Activated CD8-positive, alpha-beta memory T cell treated with anti-CD3 and anti-CD28 coated beads for 36 hours (primary cell): ENCODE measurements at regions not wholly inside any gene's neighbourhood (a gene's known extent, or its start where the extent isn't known, plus 50 kb on each side); places are given as distances from the start of the nearest gene placed in this dataset.

ENCODE experiments used
- CTCF ChIA-PET: fragments of 350-600 bp; sonication (Branson Sonifier 250); formaldehyde crosslinking; loops from one replicate; lab custom pipeline; 2021; ENCODE audit warnings: antibody characterized with exemption; lab: Charles Lee
- POLR2A ChIA-PET: fragments of 350-600 bp; sonication (Branson Sonifier 250); formaldehyde crosslinking; loops from one replicate; lab custom pipeline; 2021; ENCODE audit warnings: antibody characterized with exemption; lab: Charles Lee

DNA sequence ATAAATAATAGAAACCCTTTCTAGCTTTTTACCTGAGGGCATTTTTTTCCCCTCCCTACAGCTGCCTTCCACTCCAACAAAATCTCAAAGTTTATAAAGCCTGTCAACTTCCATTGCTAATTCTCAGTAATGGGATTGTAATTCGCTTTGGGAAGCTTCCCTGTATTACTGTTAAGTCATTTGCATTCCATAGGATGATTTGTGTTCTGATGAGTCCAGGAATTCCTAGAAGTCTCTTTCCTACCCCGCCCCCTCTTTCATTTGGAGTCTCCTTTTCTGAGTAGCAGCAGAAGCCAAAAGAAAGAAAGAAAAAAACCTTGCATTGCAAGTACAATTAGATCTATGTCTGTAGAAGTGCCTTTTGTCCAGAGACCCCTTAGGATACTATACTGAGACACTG is 1033.3 kb downstream of the IGSF11 start:
- ChIA-PET CTCF (no interaction called here), POLR2A (no interaction called here)

- POLR2A ChIA-PET = no interaction called here
- CTCF ChIA-PET = no interaction called here
Measured at GRCh38 chr3:118011910-118012309, 1022.7 kb downstream of the IGSF11 start.

GRCh38 chr3:118029049-118029448 is 1005.6 kb downstream of the IGSF11 start:
- CTCF ChIA-PET = no interaction called here
- POLR2A ChIA-PET = no interaction called here

- CTCF ChIA-PET = no interaction called here
- POLR2A ChIA-PET = no interaction called here
Measured at GRCh38 chr3:118036215-118036614, 998.4 kb downstream of the IGSF11 start.

DNA sequence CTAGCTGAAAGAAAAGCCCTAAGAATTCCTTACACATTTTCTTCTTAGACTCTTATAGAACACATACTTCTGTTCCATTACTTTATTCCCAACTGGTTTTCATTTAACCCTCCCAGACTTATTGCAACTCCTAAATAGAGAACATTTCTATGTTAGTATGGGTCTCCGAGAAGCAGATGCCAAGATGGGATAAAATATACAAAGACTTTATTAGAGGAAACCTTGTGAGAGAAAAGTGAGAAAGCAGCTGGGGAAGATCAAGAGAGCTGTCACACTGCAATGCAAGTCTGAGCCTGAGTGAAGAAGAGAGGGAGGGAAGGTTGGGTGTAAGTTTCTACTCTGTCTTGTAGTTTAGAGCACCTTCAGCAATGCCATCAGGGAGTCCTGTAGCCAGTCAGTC is 979.3 kb downstream of the IGSF11 start:
- ChIA-PET POLR2A (no interaction called here), CTCF (no interaction called here)

DNA sequence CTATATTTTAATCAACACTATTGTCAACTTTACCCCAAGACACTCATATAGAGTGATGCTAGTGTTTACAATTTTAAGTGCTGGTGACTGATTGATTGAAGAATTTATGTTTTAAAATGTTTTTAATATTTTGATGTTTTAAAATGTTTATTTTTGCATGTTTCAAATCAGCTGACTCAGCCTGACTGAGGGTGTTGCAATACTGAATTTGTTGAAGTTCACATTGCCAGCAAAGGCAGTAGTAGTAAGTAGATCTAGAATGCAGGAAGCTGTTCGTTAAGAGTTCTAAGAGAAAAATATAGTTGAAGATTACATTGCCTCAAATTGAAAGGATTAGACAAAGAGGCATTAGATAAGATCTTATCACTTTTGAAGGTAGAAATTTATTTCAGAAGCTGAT is 977.6 kb downstream of the IGSF11 start:
- POLR2A ChIA-PET = no interaction called here
- CTCF ChIA-PET = no interaction called here

DNA sequence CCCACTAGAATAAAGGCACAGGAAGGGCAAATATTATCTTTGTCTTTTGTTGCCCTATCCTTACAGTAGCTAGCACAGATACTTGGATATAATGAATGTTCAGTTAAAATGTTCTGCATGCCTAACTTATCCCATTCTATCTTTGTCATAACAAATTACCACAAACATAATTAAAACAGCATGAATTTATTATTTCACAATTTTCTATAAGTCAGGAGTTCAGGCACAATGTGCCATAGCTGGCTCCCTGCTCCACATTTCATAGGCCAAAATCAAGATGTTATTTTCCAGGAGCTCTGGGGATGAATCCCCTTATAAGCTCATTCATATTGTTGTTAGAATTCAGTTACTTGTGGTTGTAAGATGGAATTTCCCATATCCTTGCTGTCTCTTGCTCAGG is 975.5 kb downstream of the IGSF11 start:
- POLR2A ChIA-PET = no interaction called here
- CTCF ChIA-PET = no interaction called here

- ChIA-PET CTCF (no interaction called here), POLR2A (no interaction called here)
Measured at GRCh38 chr3:118067439-118067838, 967.2 kb downstream of the IGSF11 start.

DNA sequence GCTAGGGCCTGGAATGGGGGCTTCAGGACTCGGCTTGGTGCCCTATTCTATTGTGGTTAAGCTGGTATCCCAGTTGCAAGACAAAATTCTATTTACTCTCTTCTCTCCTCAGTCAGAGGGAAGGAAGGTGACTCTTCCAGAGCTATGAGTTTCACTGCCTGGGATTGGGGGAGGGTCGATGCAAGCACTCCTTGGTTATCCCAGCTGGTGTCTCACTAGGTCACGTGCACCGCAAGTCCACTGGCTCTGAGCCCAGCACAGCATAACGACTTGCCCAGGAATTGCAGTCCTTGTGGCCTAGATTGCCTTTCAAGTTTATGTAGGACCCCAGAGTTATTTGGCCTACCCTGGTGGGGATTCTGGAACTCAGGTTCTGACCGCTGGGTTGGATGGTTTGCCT is 958.8 kb downstream of the IGSF11 start:
- CTCF ChIA-PET = no interaction called here
- POLR2A ChIA-PET = no interaction called here

DNA sequence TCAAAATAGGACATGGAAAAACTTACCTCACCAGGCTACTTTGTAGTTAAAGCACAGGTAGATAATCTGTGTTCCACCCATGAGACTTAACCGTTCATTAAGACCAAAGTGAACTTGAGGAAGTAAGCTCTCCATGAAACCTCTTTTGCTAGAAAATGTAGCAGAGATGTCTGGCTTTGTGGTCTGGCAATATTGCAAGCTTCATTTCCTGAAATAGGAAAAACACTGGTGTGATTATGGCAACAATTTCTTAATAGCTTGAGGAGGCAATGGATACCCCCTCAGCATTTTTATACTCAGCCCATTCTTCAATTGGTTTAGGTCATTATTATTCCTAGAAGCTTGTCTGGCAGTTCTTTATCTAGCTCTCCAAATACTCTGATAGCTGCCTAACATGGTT is 957.3 kb downstream of the IGSF11 start:
- ChIA-PET POLR2A (no interaction called here), CTCF (no interaction called here)

GRCh38 chr3:118080889-118081288 is 953.8 kb downstream of the IGSF11 start:
- CTCF ChIA-PET = no interaction called here
- POLR2A ChIA-PET = no interaction called here

GRCh38 chr3:118088696-118089095 is 946.0 kb downstream of the IGSF11 start:
- ChIA-PET POLR2A (no interaction called here), CTCF (no interaction called here)

DNA sequence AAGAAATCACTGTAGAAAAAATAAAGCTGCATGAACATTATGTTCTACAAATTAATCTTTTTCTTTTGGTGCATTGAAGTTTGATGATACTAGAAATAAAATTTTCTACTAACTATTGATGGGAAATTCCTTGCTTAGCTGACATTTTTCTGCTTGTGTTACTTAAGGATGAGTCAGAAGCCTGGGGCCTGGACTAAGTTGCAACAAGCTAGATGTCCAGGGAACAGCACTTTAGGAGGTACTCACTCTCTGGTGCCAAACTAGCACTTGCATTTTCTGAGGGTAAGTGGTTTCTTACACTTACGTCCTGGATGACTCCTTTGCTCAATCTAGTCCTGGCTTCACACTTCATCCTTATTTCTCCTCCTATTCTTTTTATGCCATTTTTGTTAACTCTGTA is 945.1 kb downstream of the IGSF11 start:
- ChIA-PET CTCF (no interaction called here), POLR2A (no interaction called here)

DNA sequence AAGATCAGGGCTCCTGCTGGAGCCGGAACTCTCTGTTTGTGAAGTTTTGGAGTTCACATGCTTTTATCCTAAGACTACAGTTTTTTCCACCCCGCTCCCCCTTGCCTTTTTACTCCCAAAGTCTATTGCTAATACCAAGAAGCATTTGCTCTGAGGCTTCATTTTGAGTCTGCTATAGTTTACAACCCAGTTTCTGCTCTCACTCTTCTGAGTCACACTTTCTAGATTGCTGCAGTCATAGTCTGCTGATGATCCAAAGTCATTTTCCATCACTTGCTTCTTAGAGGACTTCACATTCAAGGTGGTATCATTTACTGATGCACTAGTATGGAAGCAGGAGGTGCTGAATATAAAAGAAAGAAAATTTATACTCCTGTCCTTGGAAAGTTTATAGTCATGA is 937.4 kb downstream of the IGSF11 start:
- POLR2A ChIA-PET = no interaction called here

DNA sequence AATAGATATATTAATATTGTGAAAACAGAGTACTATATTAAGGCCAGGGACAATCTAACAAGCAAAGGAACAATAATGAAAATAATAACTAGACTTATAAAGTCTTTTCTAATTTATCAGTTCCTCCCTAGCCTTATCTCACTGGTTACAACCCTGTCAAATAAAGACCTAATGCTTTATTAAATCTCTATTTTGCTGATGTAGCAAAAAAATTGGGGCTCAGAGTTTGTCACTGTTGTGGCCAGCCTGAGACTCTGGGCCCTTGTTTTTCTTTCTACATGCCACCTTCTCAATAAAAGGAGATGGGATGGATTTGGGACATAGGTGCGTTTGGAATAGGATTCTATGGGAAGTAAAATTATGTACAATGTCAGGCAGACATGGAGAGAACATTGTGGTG is 937.0 kb downstream of the IGSF11 start:
- CTCF ChIA-PET = no interaction called here
- POLR2A ChIA-PET = no interaction called here

More for the DNA sequence above, 937.4 kb downstream of the IGSF11 start:
- CTCF ChIA-PET = no interaction called here

- POLR2A ChIA-PET = no interaction called here
- CTCF ChIA-PET = no interaction called here
Measured at GRCh38 chr3:118098827-118099226, 935.8 kb downstream of the IGSF11 start.

DNA sequence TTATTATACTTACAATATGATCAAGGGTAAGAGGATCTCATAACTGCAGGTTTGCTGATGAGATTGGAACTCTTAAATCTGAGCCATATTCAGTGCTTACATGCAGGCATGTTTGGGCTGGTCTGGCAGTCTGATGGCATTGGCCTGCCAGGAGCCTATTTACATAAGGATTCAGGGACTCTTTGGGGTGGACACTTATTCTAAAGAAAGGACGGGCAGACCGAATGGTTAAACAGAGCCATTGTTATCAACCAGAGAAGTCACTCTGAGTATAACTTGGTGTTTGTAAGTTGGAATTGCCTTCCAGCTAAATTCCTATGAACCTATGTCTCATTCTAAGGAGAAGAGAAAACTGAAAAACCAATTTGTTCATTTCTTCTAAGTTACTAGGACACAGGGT is 932.8 kb downstream of the IGSF11 start:
- ChIA-PET CTCF (no interaction called here), POLR2A (no interaction called here)

- CTCF ChIA-PET = no interaction called here
- POLR2A ChIA-PET = no interaction called here
Measured at GRCh38 chr3:118102737-118103136, 931.9 kb downstream of the IGSF11 start.

DNA sequence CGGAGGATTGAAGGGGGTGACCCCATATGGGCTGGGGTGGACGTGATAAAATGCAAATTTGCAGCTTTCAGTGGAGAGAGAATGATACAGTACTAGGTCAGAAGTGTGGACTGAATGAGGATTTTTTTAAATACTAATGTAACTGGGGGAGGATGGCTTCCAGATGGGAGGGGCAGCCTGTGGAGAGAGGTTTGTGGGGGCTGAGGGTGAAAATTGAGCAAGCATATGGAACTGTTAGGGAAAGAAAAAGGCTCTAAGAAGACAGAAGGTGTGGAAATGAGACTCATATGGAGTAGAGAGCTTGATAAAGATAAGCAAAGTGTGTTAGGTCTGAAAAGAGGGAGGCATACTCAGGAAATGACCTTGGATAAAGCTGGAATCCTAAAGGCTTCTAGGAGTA is 926.4 kb downstream of the IGSF11 start:
- CTCF ChIA-PET = no interaction called here
- POLR2A ChIA-PET = no interaction called here

GRCh38 chr3:118108769-118109168 is 925.9 kb downstream of the IGSF11 start:
- ChIA-PET POLR2A (no interaction called here), CTCF (no interaction called here)

GRCh38 chr3:118110211-118110610 is 924.4 kb downstream of the IGSF11 start:
- POLR2A ChIA-PET = no interaction called here

DNA sequence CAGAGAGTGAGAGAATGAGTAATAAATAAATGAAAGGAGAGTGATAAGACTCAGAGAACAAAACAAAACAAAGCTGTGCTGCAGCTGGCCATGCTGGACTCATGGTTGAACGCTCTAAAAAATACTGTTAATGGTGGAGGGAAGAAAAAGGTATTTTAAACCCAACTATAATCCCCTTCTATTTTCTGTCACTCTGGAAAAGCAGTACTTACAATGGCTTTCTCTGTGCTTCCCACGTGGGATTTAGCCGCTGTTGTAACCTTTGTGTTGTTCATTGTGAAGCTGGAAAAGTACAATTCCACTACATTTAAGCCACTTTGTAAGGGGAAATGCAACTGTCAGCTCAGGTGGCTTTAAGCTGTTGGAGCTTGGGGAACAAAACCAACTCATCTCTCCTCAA is 917.7 kb downstream of the IGSF11 start:
- ChIA-PET CTCF (no interaction called here), POLR2A (no interaction called here)

More at GRCh38 chr3:118110211-118110610, 924.4 kb downstream of the IGSF11 start:
- CTCF ChIA-PET = no interaction called here

DNA sequence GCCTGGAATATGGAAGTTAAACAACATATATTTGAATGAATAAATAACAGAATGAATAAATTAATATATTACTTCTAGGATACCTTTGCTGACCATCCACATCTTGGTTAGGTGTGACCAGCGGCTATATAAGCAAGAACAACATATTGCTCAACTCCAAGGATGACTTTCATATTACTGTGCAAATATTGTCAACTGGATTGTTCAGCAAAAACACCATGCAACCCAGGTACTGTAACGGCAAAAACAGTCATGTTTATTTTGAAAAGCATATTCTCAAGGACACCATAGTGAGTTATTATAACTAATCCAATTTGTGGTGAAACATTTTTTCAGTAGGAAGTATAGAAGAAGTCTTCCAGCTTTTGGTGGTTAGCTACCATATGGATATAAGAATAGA is 907.9 kb downstream of the IGSF11 start:
- ChIA-PET POLR2A (no interaction called here), CTCF (no interaction called here)
